ENCODE measurements at regions not wholly inside any gene's neighbourhood (a gene's known extent, or its start where the extent isn't known, plus 50 kb on each side); places are given as distances from the start of the nearest gene placed in this dataset.

GRCh38 chr4:187332141-187332540 is 608.5 kb upstream of the FAT1 start:
- TF ChIP-seq CTCF (IDR thresholded peaks at IDR 0.05) (no peak), POLR2A (IDR thresholded peaks at IDR 0.05) (no peak)

Measured in body of pancreas (tissue), 4 donors.